Activated T-cell treated with anti-CD3 and anti-CD28 coated beads, Interleukin-2, amount 50 U/mL, for 72 hours (primary cell): ENCODE measurements at regions not wholly inside any gene's neighbourhood (a gene's known extent, or its start where the extent isn't known, plus 50 kb on each side); places are given as distances from the start of the nearest gene placed in this dataset.
A peak's percentile ranks its signal among the peaks of the same experiment; 100 is the strongest.
"Not testable (repeated sequence)": the region's sequence is repeated elsewhere in the genome, so short reads cannot be mapped to it uniquely, and the experiment has no call there.

Source experiments
- ATAC-seq, 2 donors: fragments of 150-1000 bp; cut with Tn5 transposase; replicated peaks in 1 of 2; 2 replicates each; pipeline ENCODE4 v1.10.0; 2021; ENCODE audit warnings: moderate library complexity in 2 of 2, mild to moderate bottlenecking in 1 of 2
- DNase-seq, 2 donors: peaks; one replicate each; pipeline ENCODE4 v3.0.0; 2021 to 2022; ENCODE audit warnings: mixed read lengths in 1 of 2
- H3K27ac Mint-ChIP-seq: one replicate; pipeline ENCODE4 v1.8.0; 2022; ENCODE audit warnings: mild to moderate bottlenecking, moderate library complexity, mixed read lengths
- H3K27me3 Mint-ChIP-seq: one replicate; pipeline ENCODE4 v1.8.0; 2022; ENCODE audit warnings: low read depth, mixed read lengths
- H3K36me3 Mint-ChIP-seq, 2 donors: one replicate each; pipeline ENCODE4 v1.8.0; 2022; ENCODE audit warnings: mixed read lengths in 2 of 2, mild to moderate bottlenecking in 1 of 2; ENCODE audit not compliant: insufficient read depth in 2 of 2
- H3K4me1 Mint-ChIP-seq: one replicate; pipeline ENCODE4 v1.8.0; 2022; ENCODE audit warnings: low read depth, mixed read lengths
- H3K4me3 Mint-ChIP-seq, 2 donors: one replicate each; pipeline ENCODE4 v1.8.0; 2022; ENCODE audit warnings: mild to moderate bottlenecking in 2 of 2, mixed read lengths in 2 of 2, moderate library complexity in 2 of 2
- H3K9me3 Mint-ChIP-seq, 2 donors: one replicate each; pipeline ENCODE4 v1.8.0; 2022; ENCODE audit warnings: mixed read lengths in 2 of 2

DNA sequence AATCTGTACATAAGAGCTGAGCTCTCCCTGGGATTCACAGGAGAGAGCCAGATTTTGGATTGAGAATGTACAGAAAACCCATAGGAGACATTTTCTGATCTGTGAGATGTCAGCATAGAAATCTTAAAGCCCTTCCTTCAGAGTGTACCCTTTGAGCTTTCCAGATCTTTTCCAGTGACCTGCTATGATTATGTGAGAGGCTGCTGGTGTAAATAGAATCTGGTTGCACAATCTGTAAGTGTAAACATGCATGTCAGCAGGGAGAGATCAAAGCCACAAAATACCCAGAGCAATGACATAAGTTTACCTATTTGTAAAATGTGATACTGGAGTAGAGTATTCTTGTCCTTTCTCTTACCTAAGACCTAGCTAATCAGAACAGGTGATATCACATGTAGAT, 471.9 kb downstream of the FOXD4L5 start:
- DNase-seq, H3K4me3 Mint-ChIP-seq, H3K9me3 Mint-ChIP-seq, H3K27me3 Mint-ChIP-seq, ATAC-seq, H3K4me1 Mint-ChIP-seq, H3K27ac Mint-ChIP-seq, H3K36me3 Mint-ChIP-seq: not testable (repeated sequence)

DNA sequence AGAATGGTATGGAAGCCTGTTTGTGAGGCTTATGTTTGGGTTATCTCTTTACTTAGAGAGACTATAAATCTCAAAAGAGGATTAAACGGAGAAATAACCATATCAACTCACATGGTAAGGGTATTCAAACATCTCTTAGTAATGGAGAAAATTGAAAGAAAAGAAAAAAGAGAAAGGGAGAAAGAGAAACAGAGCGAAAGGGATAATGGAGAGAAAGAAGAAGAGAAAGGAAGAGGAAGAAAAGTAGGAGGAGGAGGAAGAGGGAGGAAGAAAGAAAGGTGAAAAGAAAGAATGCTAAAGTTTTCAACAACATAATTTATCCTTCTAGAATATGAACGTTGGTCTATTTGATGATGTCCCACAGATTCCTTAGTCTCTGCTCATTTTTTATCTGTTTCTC, 506.3 kb downstream of the FOXD4L5 start:
- not testable (repeated sequence) for H3K4me3 Mint-ChIP-seq, ATAC-seq, H3K27ac Mint-ChIP-seq, H3K36me3 Mint-ChIP-seq, H3K9me3 Mint-ChIP-seq, H3K27me3 Mint-ChIP-seq, H3K4me1 Mint-ChIP-seq, DNase-seq

DNA sequence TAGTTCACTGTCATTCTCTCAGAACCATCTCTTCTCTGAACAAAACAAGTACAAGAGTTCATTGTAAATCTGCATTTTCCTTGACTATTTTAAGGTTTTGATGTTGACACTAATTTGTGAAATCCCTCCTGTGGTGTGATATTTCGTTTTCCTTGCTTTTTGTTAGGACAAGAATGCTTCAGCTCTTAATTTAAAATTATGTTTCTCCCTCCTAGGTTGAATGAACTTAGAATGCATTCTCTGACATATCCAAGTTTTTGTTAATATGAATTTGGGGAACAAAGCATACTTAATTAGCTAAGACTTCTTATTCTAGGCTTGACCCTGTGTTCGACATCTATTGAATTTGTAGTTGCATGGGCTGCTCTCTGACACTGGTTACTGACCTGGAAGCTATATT, 508.7 kb downstream of the FOXD4L5 start:
- not testable (repeated sequence) for H3K4me3 Mint-ChIP-seq, ATAC-seq, H3K9me3 Mint-ChIP-seq, DNase-seq, H3K4me1 Mint-ChIP-seq, H3K36me3 Mint-ChIP-seq, H3K27ac Mint-ChIP-seq
- peaks cover 11% of the 10 kb centered on the region for H3K27me3 Mint-ChIP-seq

DNA sequence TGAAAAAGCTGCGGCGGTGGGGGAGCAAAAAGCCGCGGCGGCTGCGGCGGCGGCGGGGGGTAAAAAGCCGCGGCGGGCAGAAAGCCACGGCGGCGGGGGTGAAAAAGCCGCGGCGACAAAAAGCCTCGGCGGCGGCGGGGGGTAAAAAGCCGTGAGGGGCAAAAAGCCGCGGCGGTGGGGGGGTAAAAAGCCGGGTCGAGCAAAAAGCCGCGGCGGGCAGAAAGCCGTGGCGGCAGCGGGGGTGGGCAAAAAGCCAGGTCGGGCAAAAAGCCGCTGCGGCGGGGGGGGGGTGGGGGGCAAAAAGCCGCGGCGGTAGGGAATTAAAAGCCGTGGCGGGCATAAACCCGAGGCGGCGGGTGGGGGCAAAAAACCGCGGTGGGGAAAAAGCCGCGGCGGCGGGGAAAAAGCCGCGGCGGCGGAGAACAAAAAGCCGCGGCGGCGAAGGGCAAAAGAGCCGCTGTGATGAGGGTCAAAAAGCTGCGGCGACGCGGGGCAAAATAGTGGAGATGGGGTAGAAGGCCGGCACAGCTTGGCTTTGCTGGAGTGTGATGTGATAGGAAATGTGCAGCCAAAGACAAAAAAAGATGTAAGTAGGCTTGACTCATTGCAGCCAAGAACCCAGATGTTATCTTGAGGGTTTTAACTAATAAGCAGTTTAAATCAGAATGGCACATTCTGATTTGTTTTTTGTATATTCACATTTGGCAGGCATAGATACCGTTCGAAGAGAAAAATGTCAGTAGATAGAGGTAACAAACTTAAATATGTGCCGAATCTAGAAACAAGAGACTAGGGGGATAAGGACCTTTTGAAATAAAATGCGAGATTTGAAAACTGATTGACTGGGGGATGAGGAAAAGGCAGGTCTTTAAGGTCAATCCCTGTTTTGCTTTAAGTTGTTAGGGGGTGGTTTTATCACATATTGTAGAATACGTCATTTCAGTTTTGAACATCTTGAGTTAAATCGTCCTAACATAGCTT, 509.9 kb downstream of the FOXD4L5 start:
- ATAC-seq, H3K36me3 Mint-ChIP-seq, H3K27ac Mint-ChIP-seq, H3K9me3 Mint-ChIP-seq, H3K4me1 Mint-ChIP-seq: not testable (repeated sequence)
- DNase-seq, result peak in 1 of 2 donors; percentile 2
- peak overlapping the region in 1 of 2 donors; percentile 12 for H3K4me3 Mint-ChIP-seq
- peaks cover 11% of the 10 kb centered on the region for H3K27me3 Mint-ChIP-seq

DNA sequence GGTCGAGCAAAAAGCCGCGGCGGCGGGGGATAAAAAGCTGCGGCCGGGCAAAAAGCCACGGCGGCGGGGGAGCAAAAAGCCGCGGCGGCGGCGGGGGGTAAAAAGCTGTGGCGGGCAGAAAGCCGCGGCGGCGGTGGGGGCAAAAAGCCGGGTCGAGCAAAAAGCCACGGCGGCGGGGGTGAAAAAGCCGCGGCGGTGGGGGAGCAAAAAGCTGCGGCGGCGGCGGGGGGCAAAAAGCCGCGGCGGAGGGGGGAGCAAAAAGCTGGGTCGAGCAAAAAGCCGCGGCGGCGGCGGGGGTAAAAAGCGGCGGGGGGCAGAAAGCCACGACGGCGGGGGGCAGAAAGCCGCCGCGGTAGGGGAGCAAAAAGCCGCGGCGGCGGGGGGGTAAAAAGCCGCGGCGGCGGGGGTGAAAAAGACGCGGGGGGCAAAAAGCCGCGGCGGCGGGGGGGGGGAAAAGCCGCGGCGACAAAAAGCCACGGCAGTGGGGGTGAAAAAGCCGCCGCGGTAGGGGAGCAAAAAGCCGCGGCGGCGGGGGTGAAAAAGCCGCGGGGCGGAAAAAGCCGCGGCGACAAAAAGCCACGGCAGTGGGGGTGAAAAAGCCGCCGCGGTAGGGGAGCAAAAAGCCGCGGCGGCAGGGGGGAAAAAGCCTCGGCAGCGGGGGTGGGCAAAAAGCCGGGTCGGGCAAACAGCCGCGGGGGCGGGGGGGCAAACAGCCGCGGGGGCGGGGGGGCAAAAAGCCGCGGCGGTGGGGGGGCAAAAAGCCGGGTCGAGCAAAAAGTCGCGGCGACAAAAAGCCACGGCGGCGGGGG, 510.8 kb downstream of the FOXD4L5 start:
- H3K36me3 Mint-ChIP-seq, H3K9me3 Mint-ChIP-seq, H3K4me1 Mint-ChIP-seq, H3K27ac Mint-ChIP-seq, ATAC-seq, H3K4me3 Mint-ChIP-seq: not testable (repeated sequence)
- H3K27me3 Mint-ChIP-seq, result peaks cover 11% of the 10 kb centered on the region
- peak; percentile 0 to 6 for DNase-seq

DNA sequence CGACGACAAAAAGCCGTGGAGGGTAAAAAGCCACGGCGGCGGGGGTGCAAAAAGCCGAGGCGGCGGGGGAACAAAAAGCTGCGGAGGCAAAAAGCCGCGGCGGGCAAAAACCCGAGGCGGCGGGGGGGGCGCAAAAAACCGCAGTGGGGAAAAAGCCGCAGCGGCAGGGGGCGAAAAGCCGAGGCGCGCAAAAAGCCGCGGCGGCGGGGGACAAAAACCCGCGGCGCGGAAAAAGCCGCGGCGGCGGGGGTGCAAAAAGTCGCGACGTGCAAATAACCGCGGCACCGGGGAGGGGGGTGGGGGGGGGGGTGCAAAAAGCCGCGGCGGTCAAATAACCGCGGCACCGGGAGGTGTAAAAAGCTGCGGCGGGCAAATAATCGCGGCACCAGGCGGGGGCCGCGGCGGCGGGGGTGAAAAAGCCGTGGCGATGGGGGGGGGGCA, 511.5 kb downstream of the FOXD4L5 start:
- H3K27ac Mint-ChIP-seq, result no peak overlapping the region

DNA sequence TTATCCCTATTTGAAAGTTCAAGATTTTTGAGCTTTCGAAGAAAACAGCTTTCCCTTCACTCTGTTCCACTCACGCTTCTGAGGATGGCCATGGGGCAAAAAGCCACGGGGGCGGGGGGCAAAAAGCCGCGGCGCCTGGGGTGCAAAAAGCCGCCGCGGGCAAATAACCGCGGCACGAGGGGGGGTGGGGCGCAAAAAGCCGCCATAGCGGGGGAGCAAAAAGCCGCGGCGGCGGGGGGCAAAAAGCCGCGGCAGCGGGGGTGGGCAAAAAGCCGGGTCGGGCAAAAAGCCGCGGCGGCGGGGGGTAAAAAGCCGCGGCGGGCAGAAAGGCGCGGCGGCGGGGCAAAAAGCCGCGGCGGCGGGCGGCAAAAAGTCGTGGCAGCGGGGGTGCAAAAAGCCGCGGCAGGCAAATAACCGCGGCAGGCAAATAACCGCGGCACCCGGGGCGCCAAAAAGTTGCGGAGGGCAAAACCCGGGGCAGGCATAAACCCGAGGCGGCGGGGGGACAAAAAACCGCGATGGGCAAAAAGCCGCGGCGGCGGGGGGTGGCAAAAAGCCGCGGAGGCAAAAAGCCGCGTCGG, 512.2 kb downstream of the FOXD4L5 start:
- Mint-ChIP-seq H3K4me3 (peak overlapping the region; percentile 49 to 52), H3K27me3 (peaks cover 11% of the 10 kb centered on the region)
- H3K4me1 Mint-ChIP-seq, H3K27ac Mint-ChIP-seq, H3K36me3 Mint-ChIP-seq, H3K9me3 Mint-ChIP-seq, ATAC-seq: not testable (repeated sequence)
- peak in 1 of 2 donors; percentile 0 for DNase-seq

More for the DNA sequence above, 511.5 kb downstream of the FOXD4L5 start:
- peaks cover 0 to under 1% of the 10 kb centered on the region in 2 donors for H3K36me3 Mint-ChIP-seq
- ATAC-seq (no peak), DNase-seq (peak in 1 of 2 donors; percentile 0)
- no peaks in the 10 kb centered on the region for H3K9me3 Mint-ChIP-seq
- H3K4me1 Mint-ChIP-seq, result no peaks in the 10 kb centered on the region
- no peak overlapping the region for H3K4me3 Mint-ChIP-seq
- peaks cover 11% of the 10 kb centered on the region for H3K27me3 Mint-ChIP-seq

DNA sequence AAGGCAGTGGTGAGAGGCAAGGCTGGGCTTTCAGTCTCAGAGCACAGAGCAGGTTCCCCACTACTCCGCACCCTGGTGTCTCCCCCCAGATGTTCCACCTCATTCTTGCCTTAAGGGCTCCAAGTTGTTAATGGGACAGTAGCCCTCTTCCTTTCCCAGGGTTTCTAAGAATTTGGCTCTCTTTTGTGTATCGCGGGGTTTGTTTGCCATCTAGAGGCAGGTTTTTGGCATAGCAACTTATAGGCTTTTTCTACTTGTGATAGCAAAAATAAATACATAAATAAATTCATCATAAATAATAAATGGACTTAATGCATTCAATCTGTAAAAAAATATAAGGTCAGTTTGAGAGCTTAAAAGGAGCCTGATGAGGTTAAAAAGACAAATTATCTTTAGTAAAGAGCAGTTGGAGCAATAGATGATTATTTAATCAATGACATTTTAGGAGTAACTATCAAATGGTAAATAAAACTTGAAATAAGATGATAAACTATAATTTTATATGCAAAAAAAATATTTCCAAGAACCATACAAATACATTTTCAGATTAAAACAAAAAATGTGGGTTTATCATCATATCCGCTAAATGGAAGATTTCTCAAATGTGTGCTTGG, 512.8 kb downstream of the FOXD4L5 start:
- not testable (repeated sequence) for H3K9me3 Mint-ChIP-seq, ATAC-seq, H3K36me3 Mint-ChIP-seq, H3K27ac Mint-ChIP-seq, H3K4me1 Mint-ChIP-seq
- peak overlapping the region in 1 of 2 donors; percentile 39 for H3K4me3 Mint-ChIP-seq
- peaks cover 11% of the 10 kb centered on the region for H3K27me3 Mint-ChIP-seq
- peak; percentile 0 to 20 for DNase-seq
